ENCODE measurements at regions not wholly inside any gene's neighbourhood (a gene's known extent, or its start where the extent isn't known, plus 50 kb on each side); places are given as distances from the start of the nearest gene placed in this dataset.

DNA sequence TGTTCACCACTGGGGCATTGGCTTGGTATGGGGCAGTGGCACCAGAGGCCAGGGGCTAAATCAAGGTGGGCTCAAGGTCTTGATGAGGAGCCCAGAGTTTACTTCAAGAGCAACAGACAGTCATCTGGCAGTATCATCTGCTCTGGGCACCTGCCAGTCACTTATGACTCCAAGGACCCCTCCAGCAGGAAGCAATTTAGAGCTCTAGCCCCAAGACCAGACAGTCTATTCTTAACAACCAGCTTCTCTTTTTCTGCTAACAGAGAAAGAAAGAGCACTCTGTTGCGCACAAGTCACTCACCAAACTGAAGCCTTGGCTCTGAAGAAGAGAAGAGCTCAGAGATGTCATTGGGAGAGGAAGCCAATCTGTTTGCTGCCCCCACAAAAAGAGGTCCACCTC lies 309.2 kb downstream of the HS3ST1 start:
- TF ChIP-seq, protein P1, sequence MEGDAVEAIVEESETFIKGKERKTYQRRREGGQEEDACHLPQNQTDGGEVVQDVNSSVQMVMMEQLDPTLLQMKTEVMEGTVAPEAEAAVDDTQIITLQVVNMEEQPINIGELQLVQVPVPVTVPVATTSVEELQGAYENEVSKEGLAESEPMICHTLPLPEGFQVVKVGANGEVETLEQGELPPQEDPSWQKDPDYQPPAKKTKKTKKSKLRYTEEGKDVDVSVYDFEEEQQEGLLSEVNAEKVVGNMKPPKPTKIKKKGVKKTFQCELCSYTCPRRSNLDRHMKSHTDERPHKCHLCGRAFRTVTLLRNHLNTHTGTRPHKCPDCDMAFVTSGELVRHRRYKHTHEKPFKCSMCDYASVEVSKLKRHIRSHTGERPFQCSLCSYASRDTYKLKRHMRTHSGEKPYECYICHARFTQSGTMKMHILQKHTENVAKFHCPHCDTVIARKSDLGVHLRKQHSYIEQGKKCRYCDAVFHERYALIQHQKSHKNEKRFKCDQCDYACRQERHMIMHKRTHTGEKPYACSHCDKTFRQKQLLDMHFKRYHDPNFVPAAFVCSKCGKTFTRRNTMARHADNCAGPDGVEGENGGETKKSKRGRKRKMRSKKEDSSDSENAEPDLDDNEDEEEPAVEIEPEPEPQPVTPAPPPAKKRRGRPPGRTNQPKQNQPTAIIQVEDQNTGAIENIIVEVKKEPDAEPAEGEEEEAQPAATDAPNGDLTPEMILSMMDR (IDR thresholded peaks at IDR 0.05; ENCODE audit: control extremely low read depth, extremely low read depth, low read depth, missing control alignments), result no peak
- DNase-seq (ENCODE audit: extremely low spot score), result no peak

DNA sequence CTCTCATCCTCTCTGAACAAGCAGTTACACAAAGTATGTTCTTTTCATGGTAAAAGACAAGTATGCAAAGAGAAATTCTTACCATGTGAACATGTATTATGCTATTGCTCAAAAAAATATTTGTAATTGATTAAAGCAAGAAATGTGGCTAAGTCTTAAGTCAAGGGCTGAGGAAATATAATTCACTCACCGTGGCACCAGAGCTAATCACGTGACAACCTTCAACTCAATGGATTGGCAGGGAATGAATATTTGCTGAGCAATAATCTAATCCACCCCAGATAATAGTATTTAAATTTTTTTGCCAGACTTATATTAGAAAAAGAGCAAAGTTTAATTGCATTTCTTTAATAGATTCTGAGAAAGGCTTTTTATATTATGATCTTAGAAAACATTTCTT lies 310.2 kb downstream of the HS3ST1 start:
- DNase-seq (ENCODE audit: extremely low spot score), result no peak
- TF ChIP-seq, protein P1 (IDR thresholded peaks at IDR 0.05; ENCODE audit: control extremely low read depth, extremely low read depth, low read depth, missing control alignments), result no peak
- ChIA-PET CTCF (no interaction called here), POLR2A (no interaction called here)

More for the DNA sequence above, 309.2 kb downstream of the HS3ST1 start:
- ChIA-PET CTCF (no interaction called here), POLR2A (no interaction called here)

DNA sequence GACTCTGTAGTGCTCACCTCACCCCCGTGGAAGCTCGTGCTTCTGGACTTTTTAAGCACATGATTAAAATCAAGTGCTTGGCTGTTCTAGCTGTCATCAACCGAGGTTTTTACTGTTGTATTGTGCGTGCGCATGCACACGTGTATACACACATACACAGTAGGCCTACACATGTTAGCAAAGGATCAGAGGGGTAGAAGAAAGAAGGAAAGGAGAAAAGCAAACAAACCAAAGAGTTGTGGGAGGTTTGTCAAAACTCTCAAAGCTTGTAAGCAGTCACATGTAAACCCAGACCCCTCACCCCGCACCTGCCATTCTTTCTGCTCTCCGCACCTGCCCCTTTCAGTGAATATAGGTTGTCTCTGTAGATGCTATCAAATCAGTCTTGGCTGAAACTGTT lies 311.8 kb downstream of the HS3ST1 start:
- TF ChIP-seq, protein P1 (IDR thresholded peaks at IDR 0.05; ENCODE audit: control extremely low read depth, extremely low read depth, low read depth, missing control alignments), result no peak
- CTCF ChIA-PET, result no interaction called here
- POLR2A ChIA-PET, result no interaction called here
- no peak for DNase-seq (ENCODE audit: extremely low spot score)

DNA sequence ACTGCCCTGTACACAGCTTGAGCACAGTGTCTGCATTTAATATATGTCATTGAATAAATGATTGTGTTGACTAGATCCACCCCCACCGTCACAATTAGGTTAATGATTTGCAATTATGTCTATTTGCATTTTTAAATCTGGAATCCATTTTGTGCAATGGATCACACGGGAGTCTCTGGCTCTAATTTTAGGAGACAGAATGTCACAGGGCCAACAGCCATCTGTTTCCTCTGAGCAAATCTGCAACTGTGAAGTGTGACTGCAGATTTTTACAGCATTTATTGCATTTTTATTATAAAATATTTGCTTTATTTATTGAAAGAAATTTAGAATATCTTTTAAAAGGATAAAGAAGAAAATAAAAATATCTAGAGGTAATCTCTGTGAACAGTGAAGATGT lies 316.8 kb downstream of the HS3ST1 start:
- POLR2A ChIA-PET, result no interaction called here
- DNase-seq (ENCODE audit: extremely low spot score), result no peak
- CTCF ChIA-PET, result interaction anchor here (0.7 to 1.4 kb wide), 4 partner anchors 28 to 522 kb away, joined by 3 read pairs; no protein-coding TSS in a partner anchor
- TF ChIP-seq, protein P1 (IDR thresholded peaks at IDR 0.05; ENCODE audit: control extremely low read depth, extremely low read depth, low read depth, missing control alignments), result no peak

DNA sequence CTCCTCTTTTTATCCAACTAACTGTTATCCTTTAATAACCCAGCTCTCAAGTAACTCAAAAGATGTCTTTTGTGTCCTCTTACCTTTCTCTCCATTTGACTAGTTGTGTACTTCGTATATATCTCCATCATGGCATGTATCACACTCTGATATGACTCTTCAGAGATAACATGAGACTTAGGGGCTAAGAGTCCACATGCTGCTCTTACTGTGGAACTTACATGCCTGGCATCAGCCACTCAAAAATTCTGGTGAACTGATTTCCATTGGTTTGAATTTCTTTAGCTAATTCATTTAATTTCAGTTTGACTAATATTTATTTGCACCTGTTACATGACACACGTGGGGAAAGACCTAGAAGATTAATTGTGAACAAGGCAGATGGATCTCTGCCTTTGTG lies 317.3 kb downstream of the HS3ST1 start:
- no peak for DNase-seq (ENCODE audit: extremely low spot score)
- TF ChIP-seq, protein P1 (IDR thresholded peaks at IDR 0.05; ENCODE audit: control extremely low read depth, extremely low read depth, low read depth, missing control alignments), result no peak
- ChIA-PET POLR2A (no interaction called here), CTCF (interaction anchor here (0.8 kb wide), 1 partner anchor 521 kb away, joined by 3 read pairs; no protein-coding TSS in a partner anchor)

DNA sequence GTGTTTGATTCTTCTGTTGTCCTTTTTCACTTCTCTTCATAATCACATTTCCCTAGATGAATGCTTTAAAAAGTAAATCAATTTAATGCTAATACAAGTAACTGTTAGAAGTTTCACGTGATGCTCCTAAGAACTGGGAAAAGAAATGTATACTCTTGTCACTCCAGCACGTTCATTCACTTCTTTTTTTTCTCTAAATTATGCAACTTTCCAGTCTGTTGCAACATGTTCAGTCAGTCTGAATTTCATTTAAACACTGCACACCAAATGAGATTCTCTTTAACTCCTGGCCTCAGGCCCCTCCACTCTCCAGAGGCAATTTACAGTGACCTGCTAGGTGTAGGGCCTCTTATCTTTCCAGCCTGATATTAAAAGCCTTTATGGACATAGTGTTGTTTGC lies 321.9 kb downstream of the HS3ST1 start:
- ChIA-PET POLR2A (no interaction called here), CTCF (no interaction called here)
- TF ChIP-seq, protein P1 (IDR thresholded peaks at IDR 0.05; ENCODE audit: control extremely low read depth, extremely low read depth, low read depth, missing control alignments), result no peak
- no peak for DNase-seq (ENCODE audit: extremely low spot score)

DNA sequence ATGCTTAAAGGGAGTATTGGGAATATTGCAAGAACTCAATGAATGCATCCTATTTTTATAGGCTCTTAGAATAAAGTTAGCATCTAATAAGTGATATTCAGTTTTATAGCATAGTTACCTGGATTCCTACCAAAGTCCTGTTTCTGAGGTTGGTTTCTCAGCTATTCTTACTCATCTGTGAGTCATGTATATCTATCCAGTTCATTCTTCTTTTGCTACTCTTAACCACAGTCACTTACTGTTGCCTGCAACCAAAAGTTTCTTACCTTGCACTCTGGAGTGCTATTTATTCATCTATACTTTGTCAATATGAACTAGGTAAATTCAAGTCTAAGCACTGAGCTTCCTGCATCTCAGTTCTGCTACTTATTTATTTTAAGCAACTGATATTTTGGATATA lies 322.5 kb downstream of the HS3ST1 start:
- TF ChIP-seq, protein P1 (IDR thresholded peaks at IDR 0.05; ENCODE audit: control extremely low read depth, extremely low read depth, low read depth, missing control alignments), result no peak
- no peak for DNase-seq (ENCODE audit: extremely low spot score)
- CTCF ChIA-PET, result no interaction called here
- POLR2A ChIA-PET, result no interaction called here
